ENCODE measurements at regions not wholly inside any gene's neighbourhood (a gene's known extent, or its start where the extent isn't known, plus 50 kb on each side); places are given as distances from the start of the nearest gene placed in this dataset.

- TF ChIP-seq POLR2AphosphoS5 (IDR thresholded peaks at IDR 0.05; ENCODE audit: low read depth, low read length) (no peak), POLR2A (IDR thresholded peaks at IDR 0.05; ENCODE audit: low read depth, low read length) (no peak), TAF1 (IDR thresholded peaks at IDR 0.05; ENCODE audit: borderline replicate concordance, low read depth, low read length) (no peak)
Observed at GRCh38 chr4:116070283-116070682, 956.9 kb upstream of the NDST4 start.
